ENCODE measurements at regions not wholly inside any gene's neighbourhood (a gene's known extent, or its start where the extent isn't known, plus 50 kb on each side); places are given as distances from the start of the nearest gene placed in this dataset.

GRCh38 chr12:118842866-118843265 lies 138.5 kb upstream of the SRRM4 start:
- no peak overlapping the region for H2AFZ ChIP-seq (ENCODE audit: low read depth, low read length)
- no peak overlapping the region for H3K4me2 ChIP-seq (ENCODE audit: insufficient read depth, low read length)
- H3K9me3 ChIP-seq (replicated peaks; ENCODE audit: control insufficient read depth, insufficient read depth, low read depth, low read length) = no peaks in the 10 kb centered on the region
- H3K9me1 ChIP-seq (ENCODE audit: control insufficient read depth, insufficient read depth, low read length) = no peaks in the 10 kb centered on the region
- in situ Hi-C loops (cut with MboI) = no loop called here
- no peak for DNase-seq (ENCODE audit: extremely low read depth in 1 of 4, low spot score in 3 of 4)
- ChIA-PET CTCF (ENCODE audit: low intra/inter-chr PET ratio) (no interaction called here), POLR2A (interaction anchor here (0.7 kb wide), 1 partner anchor 14 kb away, joined by 3 read pairs; no protein-coding TSS in a partner anchor)
- intact Hi-C loops (cut with micrococcal nuclease) = no loop called here
- 0% methylated on average over 2 of the region's 2 CpGs for WGBS (ENCODE audit: insufficient coverage, low coverage, missing lambda C conversion rate)
- H3K79me2 ChIP-seq (ENCODE audit: control insufficient read depth, insufficient read depth, low read length) = no peaks in the 10 kb centered on the region
- no peaks in the 10 kb centered on the region for H3K27me3 ChIP-seq (ENCODE audit: control insufficient read depth in 2 of 2, insufficient read depth in 2 of 2, low read length in 2 of 2)
- no peaks in the 10 kb centered on the region for H3K36me3 ChIP-seq (ENCODE audit: control insufficient read depth, insufficient read depth, low read length)
- no peak overlapping the region for H3K9ac ChIP-seq (ENCODE audit: insufficient read depth in 1 of 2, low read depth in 2 of 2, low read length in 2 of 2)
- no TSS peak for BruUV-seq (replicated peaks)
- TF ChIP-seq PHF21A (IDR thresholded peaks at IDR 0.05; ENCODE audit: borderline replicate concordance, low read depth) = no peak
- TF ChIP-seq SAFB (IDR thresholded peaks at IDR 0.05; ENCODE audit: borderline replicate concordance, low read depth, low read length) = no peak
- no peak for TF ChIP-seq TCF3 (CRISPR knock-in tag; IDR thresholded peaks at IDR 0.05)
- no peak for TF ChIP-seq FOXK2 (conservative IDR thresholded peaks at IDR 0.05 in 1 of 2, IDR thresholded peaks at IDR 0.05 in 1 of 2; ENCODE audit: low read depth in 2 of 2)
- H3K27ac ChIP-seq (ENCODE audit: extremely low read depth, low read depth, low read length) = no peak overlapping the region
- H4K20me1 ChIP-seq (replicated peaks; ENCODE audit: control insufficient read depth, insufficient read depth, low read length) = no peaks in the 10 kb centered on the region
- no peak for FAIRE-seq
- H3K4me1 ChIP-seq (replicated peaks in 1 of 2; ENCODE audit: control insufficient read depth in 2 of 2, insufficient read depth in 2 of 2, low read length in 2 of 2) = no peaks in the 10 kb centered on the region; a peak in 1 of 5 replicates
- no peak for ATAC-seq
- no peak overlapping the region for H3K4me3 ChIP-seq

- Histone ChIP-seq H3K79me2 (ENCODE audit: control insufficient read depth, insufficient read depth, low read length) (no peaks in the 10 kb centered on the region), H3K9me3 (replicated peaks; ENCODE audit: control insufficient read depth, insufficient read depth, low read depth, low read length) (no peaks in the 10 kb centered on the region), H3K4me1 (replicated peaks in 1 of 2; ENCODE audit: control insufficient read depth in 2 of 2, insufficient read depth in 2 of 2, low read length in 2 of 2) (no peaks in the 10 kb centered on the region; a peak in 1 of 5 replicates), H3K4me3 (no peak overlapping the region), H3K27ac (ENCODE audit: extremely low read depth, low read depth, low read length) (no peak overlapping the region), H2AFZ (ENCODE audit: low read depth, low read length) (no peak overlapping the region), H3K9me1 (ENCODE audit: control insufficient read depth, insufficient read depth, low read length) (no peaks in the 10 kb centered on the region), H3K9ac (ENCODE audit: insufficient read depth in 1 of 2, low read depth in 2 of 2, low read length in 2 of 2) (no peak overlapping the region), H4K20me1 (replicated peaks; ENCODE audit: control insufficient read depth, insufficient read depth, low read length) (no peaks in the 10 kb centered on the region), H3K36me3 (ENCODE audit: control insufficient read depth, insufficient read depth, low read length) (no peaks in the 10 kb centered on the region), H3K27me3 (ENCODE audit: control insufficient read depth in 2 of 2, insufficient read depth in 2 of 2, low read length in 2 of 2) (no peaks in the 10 kb centered on the region), H3K4me2 (ENCODE audit: insufficient read depth, low read length) (no peak overlapping the region)
- no peak for DNase-seq (ENCODE audit: extremely low read depth in 1 of 4, low spot score in 3 of 4)
- in situ Hi-C loops (cut with MboI) (no loop called here), intact Hi-C loops (cut with micrococcal nuclease) (no loop called here)
- ChIA-PET CTCF (ENCODE audit: low intra/inter-chr PET ratio) (no interaction called here), POLR2A (no interaction called here)
- FAIRE-seq = no peak
- no peak for ATAC-seq
- 0% methylated on average over 2 of the region's 2 CpGs for WGBS (ENCODE audit: insufficient coverage, low coverage, missing lambda C conversion rate)
- TF ChIP-seq HMG20A (CRISPR knock-in tag; conservative IDR thresholded peaks at IDR 0.05) = no peak
- no peak for TF ChIP-seq CXXC5 (CRISPR knock-in tag; IDR thresholded peaks at IDR 0.05)
- TF ChIP-seq TAF7 (tag; IDR thresholded peaks at IDR 0.05) = no peak
- TF ChIP-seq ZNF75A (CRISPR knock-in tag; IDR thresholded peaks at IDR 0.05) = no peak
- TF ChIP-seq, protein P1, sequence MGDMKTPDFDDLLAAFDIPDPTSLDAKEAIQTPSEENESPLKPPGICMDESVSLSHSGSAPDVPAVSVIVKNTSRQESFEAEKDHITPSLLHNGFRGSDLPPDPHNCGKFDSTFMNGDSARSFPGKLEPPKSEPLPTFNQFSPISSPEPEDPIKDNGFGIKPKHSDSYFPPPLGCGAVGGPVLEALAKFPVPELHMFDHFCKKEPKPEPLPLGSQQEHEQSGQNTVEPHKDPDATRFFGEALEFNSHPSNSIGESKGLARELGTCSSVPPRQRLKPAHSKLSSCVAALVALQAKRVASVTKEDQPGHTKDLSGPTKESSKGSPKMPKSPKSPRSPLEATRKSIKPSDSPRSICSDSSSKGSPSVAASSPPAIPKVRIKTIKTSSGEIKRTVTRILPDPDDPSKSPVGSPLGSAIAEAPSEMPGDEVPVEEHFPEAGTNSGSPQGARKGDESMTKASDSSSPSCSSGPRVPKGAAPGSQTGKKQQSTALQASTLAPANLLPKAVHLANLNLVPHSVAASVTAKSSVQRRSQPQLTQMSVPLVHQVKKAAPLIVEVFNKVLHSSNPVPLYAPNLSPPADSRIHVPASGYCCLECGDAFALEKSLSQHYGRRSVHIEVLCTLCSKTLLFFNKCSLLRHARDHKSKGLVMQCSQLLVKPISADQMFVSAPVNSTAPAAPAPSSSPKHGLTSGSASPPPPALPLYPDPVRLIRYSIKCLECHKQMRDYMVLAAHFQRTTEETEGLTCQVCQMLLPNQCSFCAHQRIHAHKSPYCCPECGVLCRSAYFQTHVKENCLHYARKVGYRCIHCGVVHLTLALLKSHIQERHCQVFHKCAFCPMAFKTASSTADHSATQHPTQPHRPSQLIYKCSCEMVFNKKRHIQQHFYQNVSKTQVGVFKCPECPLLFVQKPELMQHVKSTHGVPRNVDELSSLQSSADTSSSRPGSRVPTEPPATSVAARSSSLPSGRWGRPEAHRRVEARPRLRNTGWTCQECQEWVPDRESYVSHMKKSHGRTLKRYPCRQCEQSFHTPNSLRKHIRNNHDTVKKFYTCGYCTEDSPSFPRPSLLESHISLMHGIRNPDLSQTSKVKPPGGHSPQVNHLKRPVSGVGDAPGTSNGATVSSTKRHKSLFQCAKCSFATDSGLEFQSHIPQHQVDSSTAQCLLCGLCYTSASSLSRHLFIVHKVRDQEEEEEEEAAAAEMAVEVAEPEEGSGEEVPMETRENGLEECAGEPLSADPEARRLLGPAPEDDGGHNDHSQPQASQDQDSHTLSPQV (IDR thresholded peaks at IDR 0.05) = no peak
- TF ChIP-seq ZNF444 (CRISPR knock-in tag; IDR thresholded peaks at IDR 0.05) = no peak
- TF ChIP-seq U2AF2 (optimal IDR thresholded peaks at IDR 0.05; ENCODE audit: low read depth, low read length) = no peak
- no TSS peak for BruUV-seq (replicated peaks)
These were observed 134.9 kb upstream of the SRRM4 start for GRCh38 chr12:118846416-118846815.
